Common myeloid progenitor, CD34-positive (primary cell): ENCODE measurements at regions not wholly inside any gene's neighbourhood (a gene's known extent, or its start where the extent isn't known, plus 50 kb on each side); places are given as distances from the start of the nearest gene placed in this dataset.
"Not testable (repeated sequence)": the region's sequence is repeated elsewhere in the genome, so short reads cannot be mapped to it uniquely, and the experiment has no call there.

Source experiments
- CTCF ChIA-PET: fragments of 350-600 bp; sonication (Branson Sonifier 250); formaldehyde crosslinking; loops from one replicate; lab custom pipeline; 2021; ENCODE audit warnings: antibody characterized with exemption; lab: Charles Lee
- POLR2A ChIA-PET: fragments of 350-600 bp; sonication (Branson Sonifier 250); formaldehyde crosslinking; loops from one replicate; lab custom pipeline; 2021; ENCODE audit warnings: antibody characterized with exemption; lab: Charles Lee
- DNase-seq, 3 donors: peaks; one replicate each; pipeline versions ENCODE4 v3.0.0 to v3.0.0-alpha.2; 2013
- H3K27ac ChIP-seq, 2 experiments: 1 replicate in 1 of 2; 2 replicates in 1 of 2; pipeline ENCODE4 v1.7.0; 2013; ENCODE audit warnings: inconsistent platforms in 2 of 2, low read length in 2 of 2, mild to moderate bottlenecking in 2 of 2, low read depth in 1 of 2, moderate library complexity in 1 of 2; ENCODE audit not compliant: severe bottlenecking in 2 of 2, insufficient read depth in 1 of 2, poor library complexity in 1 of 2
- H3K27me3 ChIP-seq, 5 experiments: replicated peaks in 2 of 5; 1 replicate in 3 of 5; 2 replicates in 2 of 5; pipeline versions ENCODE4 v1.6.1 to v1.7.0; 2013; ENCODE audit warnings: low read length in 4 of 5, mild to moderate bottlenecking in 2 of 5, moderate library complexity in 2 of 5, inconsistent platforms in 1 of 5; ENCODE audit not compliant: insufficient read depth in 5 of 5, control insufficient read depth in 4 of 5
- H3K36me3 ChIP-seq, 4 experiments: 1 replicate in 2 of 4; 2 replicates in 2 of 4; pipeline versions ENCODE4 v1.6.1 to v1.7.0; 2013; ENCODE audit warnings: low read length in 3 of 4, control low read depth in 1 of 4, mild to moderate bottlenecking in 1 of 4; ENCODE audit not compliant: control insufficient read depth in 4 of 4, insufficient read depth in 4 of 4
- H3K4me1 ChIP-seq, 4 experiments: 1 replicate in 3 of 4; 2 replicates in 1 of 4; pipeline versions ENCODE4 v1.6.1 to v1.7.1; 2013; ENCODE audit warnings: low read length in 3 of 4, mild to moderate bottlenecking in 3 of 4, control low read depth in 1 of 4, inconsistent platforms in 1 of 4, moderate library complexity in 1 of 4; ENCODE audit not compliant: control insufficient read depth in 4 of 4, insufficient read depth in 4 of 4; ENCODE audit errors: control extremely low read depth in 1 of 4
- H3K4me3 ChIP-seq, 7 experiments: 1 replicate in 4 of 7; 2 replicates in 3 of 7; pipeline versions ENCODE4 v1.5.1 to v1.7.0; 2013; ENCODE audit warnings: mild to moderate bottlenecking in 7 of 7, low read length in 6 of 7, moderate library complexity in 6 of 7, inconsistent platforms in 2 of 7, low read depth in 2 of 7, control low read depth in 1 of 7; ENCODE audit not compliant: insufficient read depth in 4 of 7, control insufficient read depth in 1 of 7; ENCODE audit errors: extremely low read depth in 1 of 7
- H3K9me3 ChIP-seq, 5 experiments: 1 replicate in 4 of 5; 2 replicates in 1 of 5; pipeline versions ENCODE4 v1.6.1 to v1.7.1; 2013; ENCODE audit warnings: low read length in 4 of 5, mild to moderate bottlenecking in 2 of 5, inconsistent platforms in 1 of 5, low read depth in 1 of 5, moderate library complexity in 1 of 5; ENCODE audit not compliant: control insufficient read depth in 4 of 5, insufficient read depth in 2 of 5; ENCODE audit errors: control extremely low read depth in 1 of 5
- WGBS: methylation state at CpG from one replicate; pipeline ENCODE4 v1.1.5; 2013; ENCODE audit not compliant: insufficient coverage; 5-methylcytosine and 5-hydroxymethylcytosine counted together

DNA sequence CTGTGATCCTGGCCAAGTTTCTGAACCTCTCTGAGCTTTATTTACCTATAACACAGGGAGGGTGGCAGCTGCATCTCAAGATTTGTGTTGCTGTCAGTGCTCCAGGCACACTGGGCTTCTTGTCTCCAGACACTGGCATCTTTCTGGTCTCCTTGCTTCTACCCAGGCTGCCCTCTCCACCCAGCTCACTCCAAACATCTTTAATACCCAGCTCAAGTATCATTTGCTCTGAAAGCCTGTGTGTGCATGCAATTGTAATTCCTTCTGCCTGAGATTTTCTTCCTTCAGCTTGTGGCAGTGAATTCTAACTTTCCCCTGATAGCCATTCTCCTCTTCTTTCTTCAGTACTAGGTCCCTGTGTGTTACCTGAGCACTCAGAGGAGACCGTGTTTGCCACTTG is 50.7 kb upstream of the USP7 start:
- no peak for DNase-seq
- peaks cover 0 to 2% (median 0%) of the 10 kb centered on the region in 4 experiments for H3K4me1 ChIP-seq
- CTCF ChIA-PET: interaction anchor here (1.0 kb wide), 2 partner anchors 97 to 120 kb away, joined by 3 to 6 read pairs; no protein-coding TSS in a partner anchor
- 100% methylated on average over 1 of the region's 1 CpG for WGBS
- no peak overlapping the region for H3K27ac ChIP-seq
- H3K9me3 ChIP-seq: peaks cover 0 to 13% (median 6%) of the 10 kb centered on the region in 5 experiments
- H3K36me3 ChIP-seq: no peaks in the 10 kb centered on the region
- no peak overlapping the region for H3K4me3 ChIP-seq
- POLR2A ChIA-PET: no interaction called here
- no peaks in the 10 kb centered on the region for H3K27me3 ChIP-seq

DNA sequence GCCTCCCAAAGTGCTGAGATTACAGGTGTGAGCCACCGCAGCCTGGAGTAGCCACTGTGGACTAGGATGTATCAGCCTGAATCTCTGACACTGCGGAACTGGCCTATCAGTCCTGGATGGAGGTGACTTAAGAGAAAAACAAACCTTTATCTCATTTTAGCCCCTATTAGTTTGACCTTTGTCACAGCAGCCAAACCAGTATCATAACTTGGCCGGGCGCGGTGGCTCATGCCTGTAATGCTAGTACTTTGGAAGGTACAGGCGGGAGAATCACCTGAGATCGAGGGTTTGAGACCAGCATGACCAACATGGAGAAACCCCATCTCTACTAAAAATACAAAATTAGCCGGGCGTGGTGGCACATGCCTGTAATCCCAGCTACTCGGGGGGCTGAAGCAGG is 51.8 kb upstream of the USP7 start:
- WGBS: 95% methylated on average over 4 of the region's 10 CpGs
- no peak for DNase-seq
- Histone ChIP-seq H3K27me3 (no peaks in the 10 kb centered on the region), H3K4me3 (no peak overlapping the region), H3K9me3 (peaks cover 0 to 13% (median 6%) of the 10 kb centered on the region in 5 experiments), H3K4me1 (peaks cover 0 to 2% (median 0%) of the 10 kb centered on the region in 4 experiments), H3K27ac (no peak overlapping the region), H3K36me3 (no peaks in the 10 kb centered on the region)
- POLR2A ChIA-PET: no interaction called here
- CTCF ChIA-PET: no interaction called here

DNA sequence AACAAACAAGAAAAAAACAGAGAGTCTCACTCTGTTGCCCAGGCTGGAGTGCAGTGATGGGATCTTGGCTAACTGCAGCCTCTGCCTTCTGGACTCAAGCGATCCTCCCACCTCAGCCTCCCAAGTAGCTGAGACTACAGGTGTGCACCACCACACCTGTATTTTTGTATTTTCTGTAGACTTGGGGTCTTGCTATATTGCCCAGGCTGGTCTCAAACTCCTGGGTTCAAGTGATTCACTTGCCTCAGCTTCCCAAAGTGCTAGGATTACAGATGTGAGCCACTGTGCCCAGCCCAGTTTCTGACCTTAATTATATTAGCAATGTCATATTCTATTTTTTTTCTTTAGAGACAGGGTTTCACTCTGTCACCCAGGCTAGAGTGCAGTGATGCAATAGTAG is 52.3 kb upstream of the USP7 start:
- CTCF ChIA-PET: interaction anchor here (0.7 kb wide), 1 partner anchor 125 kb away, joined by 3 read pairs; no protein-coding TSS in a partner anchor

DNA sequence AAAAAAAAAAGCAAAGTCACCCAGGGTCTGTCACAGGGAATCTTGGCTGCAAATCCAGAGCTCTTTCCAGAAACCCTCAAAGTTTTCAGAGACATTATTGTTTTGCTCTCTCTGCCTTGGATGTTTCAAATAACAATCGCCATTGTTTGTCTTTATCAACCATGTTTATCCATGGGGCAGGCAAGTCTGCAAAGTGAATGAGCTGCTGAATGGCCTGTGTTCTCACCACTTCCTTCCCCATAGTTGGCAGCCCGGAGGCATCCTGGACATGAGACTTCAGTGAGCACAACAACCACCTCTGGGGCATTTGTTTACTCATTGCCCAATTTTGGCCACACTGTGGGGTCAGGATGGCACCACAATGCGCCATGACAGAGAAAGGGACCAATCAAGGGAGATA is 53.1 kb upstream of the USP7 start:
- peaks cover 0 to 2% (median 0%) of the 10 kb centered on the region in 4 experiments for H3K4me1 ChIP-seq

More for the DNA sequence above, 52.3 kb upstream of the USP7 start:
- H3K9me3 ChIP-seq: peaks cover 0 to 13% (median 6%) of the 10 kb centered on the region in 5 experiments
- H3K27me3 ChIP-seq, H3K4me1 ChIP-seq, H3K4me3 ChIP-seq, H3K27ac ChIP-seq, DNase-seq, POLR2A ChIA-PET, H3K36me3 ChIP-seq: not testable (repeated sequence)
- no CpG with 5 or more reads among the region's 1 CpG for WGBS

DNA sequence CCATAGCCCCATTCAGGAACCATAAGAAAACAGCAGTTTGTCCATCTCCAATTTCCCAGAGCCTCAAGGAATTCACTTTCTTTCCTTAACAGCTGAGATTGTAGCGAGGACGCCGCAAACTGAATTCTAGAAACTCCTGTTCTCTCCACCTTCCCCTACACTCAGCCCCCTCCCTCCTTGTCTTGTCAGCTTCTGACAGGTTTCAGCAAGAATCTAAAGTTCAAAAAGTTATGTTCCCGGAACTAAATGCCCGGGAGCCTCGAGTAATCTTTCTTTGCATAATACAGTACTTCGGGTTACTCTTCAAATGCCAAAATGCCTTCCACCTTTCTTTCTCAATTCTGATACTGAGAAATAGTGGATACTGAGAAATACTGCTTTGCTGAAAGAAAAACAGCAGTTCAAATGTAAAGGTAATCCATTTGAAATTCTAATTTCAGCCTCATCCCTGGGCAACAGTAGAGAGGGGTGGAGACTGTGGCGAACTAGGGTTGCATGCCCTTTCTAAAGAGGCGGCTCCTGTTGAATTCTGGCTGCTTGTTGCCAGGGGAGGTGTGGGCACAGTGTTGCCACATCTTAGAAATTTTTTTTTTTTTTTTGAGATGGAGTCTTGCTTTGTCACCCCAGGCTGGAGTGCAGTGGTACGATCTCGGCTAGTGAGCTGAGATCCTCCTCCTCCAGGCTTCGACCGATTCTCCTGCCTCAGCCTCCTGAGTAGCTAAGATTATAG is 63.5 kb upstream of the USP7 start:
- Histone ChIP-seq H3K9me3 (no peaks in the 10 kb centered on the region), H3K27ac (no peak overlapping the region)
- POLR2A ChIA-PET: no interaction called here

More for the DNA sequence above, 53.1 kb upstream of the USP7 start:
- H3K9me3 ChIP-seq: peaks cover 0 to 13% (median 6%) of the 10 kb centered on the region in 5 experiments
- ChIA-PET POLR2A (no interaction called here), CTCF (interaction anchor here (0.7 kb wide), 1 partner anchor 124 kb away, joined by 3 read pairs; no protein-coding TSS in a partner anchor)
- DNase-seq: peak in 2 of 3 donors; percentile 41 to 57
- H3K27me3 ChIP-seq: no peaks in the 10 kb centered on the region
- no peak overlapping the region for H3K4me3 ChIP-seq
- H3K36me3 ChIP-seq: no peaks in the 10 kb centered on the region
- no peak overlapping the region for H3K27ac ChIP-seq
- 48% methylated on average over 3 of the region's 3 CpGs for WGBS

DNA sequence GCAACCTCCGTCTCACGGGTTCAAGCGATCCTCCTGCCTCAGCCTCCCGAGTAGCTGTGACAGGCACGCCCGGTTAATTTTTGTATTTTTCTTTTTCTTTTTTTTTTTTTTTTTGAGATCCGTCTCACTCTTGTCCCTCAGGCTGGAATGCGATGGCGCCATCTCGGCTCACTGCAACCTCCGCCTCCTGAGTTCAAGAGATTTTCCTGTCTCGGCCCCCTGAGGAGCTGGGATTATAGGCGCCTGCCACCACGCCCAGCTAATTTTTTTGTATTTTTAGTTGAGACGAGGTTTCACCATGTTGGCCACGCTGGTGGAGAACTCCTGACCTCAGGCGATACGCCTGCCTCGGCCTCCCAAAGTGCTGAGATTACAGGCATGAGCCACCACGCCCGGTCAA is 63.0 kb upstream of the HAPSTR1 start:
- CTCF ChIA-PET: interaction anchor here (1.4 kb wide), 1 partner anchor 16 kb away, joined by 4 read pairs; no protein-coding TSS in a partner anchor
- DNase-seq, H3K27me3 ChIP-seq, H3K27ac ChIP-seq, H3K36me3 ChIP-seq, POLR2A ChIA-PET, H3K9me3 ChIP-seq, H3K4me3 ChIP-seq, H3K4me1 ChIP-seq: not testable (repeated sequence)
- WGBS: 92% methylated on average over 19 of the region's 21 CpGs

More for the DNA sequence above, 63.5 kb upstream of the USP7 start:
- H3K4me3 ChIP-seq: no peak overlapping the region
- H3K36me3 ChIP-seq: no peaks in the 10 kb centered on the region
- H3K27me3 ChIP-seq: no peaks in the 10 kb centered on the region
- CTCF ChIA-PET: no interaction called here
- no peak for DNase-seq
- H3K4me1 ChIP-seq: no peaks in the 10 kb centered on the region
- 95% methylated on average over 3 of the region's 13 CpGs for WGBS

DNA sequence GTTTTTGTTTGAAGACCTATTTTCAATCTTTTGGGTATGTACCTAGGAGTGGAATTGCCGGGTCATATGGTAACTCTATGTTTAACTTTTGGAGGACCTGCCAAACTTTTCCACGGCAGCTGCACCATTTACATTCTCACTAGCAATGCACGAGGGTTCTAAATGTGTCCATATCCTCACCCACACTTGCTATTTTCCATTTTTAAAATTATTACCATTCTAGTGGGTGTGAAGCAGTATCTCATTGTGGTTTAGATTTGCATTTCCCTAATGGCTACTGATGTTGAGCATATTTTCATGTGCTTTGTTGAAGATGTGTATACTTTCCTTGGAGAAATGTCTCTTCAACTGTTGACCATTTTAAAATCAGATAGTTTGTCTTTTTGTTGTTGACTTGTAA is 60.3 kb upstream of the HAPSTR1 start:
- 90% methylated on average over 2 of the region's 3 CpGs for WGBS
- Histone ChIP-seq H3K4me1 (no peaks in the 10 kb centered on the region), H3K36me3 (no peaks in the 10 kb centered on the region), H3K9me3 (no peaks in the 10 kb centered on the region), H3K4me3 (no peak overlapping the region), H3K27me3 (no peaks in the 10 kb centered on the region), H3K27ac (no peak overlapping the region)
- DNase-seq: no peak
- ChIA-PET POLR2A (no interaction called here), CTCF (interaction anchor here (2.1 kb wide), 1 partner anchor 22 kb away, joined by 4 read pairs; no protein-coding TSS in a partner anchor)
